NCI-H2227 (cell line): ENCODE measurements at regions not wholly inside any gene's neighbourhood (a gene's known extent, or its start where the extent isn't known, plus 50 kb on each side); places are given as distances from the start of the nearest gene placed in this dataset.
A peak's percentile ranks its signal among the peaks of the same experiment; 100 is the strongest.
"Not testable (repeated sequence)": the region's sequence is repeated elsewhere in the genome, so short reads cannot be mapped to it uniquely, and the experiment has no call there.

Source experiments
- DNase-seq: peaks from one replicate; lab custom pipeline; 2025; ENCODE audit not compliant: unreplicated experiment; lab: John Stamatoyannopoulos, UW

DNA sequence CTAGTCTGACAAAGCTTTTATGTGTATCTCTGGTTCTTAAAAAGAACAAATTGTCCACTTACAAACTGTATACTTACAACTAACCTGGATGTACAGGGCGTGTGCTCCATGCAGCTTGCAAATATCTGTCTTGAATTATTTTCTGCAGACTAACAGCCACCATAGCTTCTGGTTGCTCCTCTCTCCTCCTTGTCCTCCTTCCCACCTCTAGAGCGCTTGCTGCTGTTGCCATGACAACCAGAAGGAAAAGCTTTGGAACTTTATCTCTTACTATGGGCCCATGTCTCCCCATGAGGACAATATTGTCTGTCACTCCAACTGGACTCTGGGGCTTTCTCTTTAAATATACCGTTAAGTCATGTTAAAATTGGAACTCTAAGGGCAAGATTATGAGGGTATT lies 71.5 kb upstream of the DHX40 start:
- peak; percentile 14 for DNase-seq

DNA sequence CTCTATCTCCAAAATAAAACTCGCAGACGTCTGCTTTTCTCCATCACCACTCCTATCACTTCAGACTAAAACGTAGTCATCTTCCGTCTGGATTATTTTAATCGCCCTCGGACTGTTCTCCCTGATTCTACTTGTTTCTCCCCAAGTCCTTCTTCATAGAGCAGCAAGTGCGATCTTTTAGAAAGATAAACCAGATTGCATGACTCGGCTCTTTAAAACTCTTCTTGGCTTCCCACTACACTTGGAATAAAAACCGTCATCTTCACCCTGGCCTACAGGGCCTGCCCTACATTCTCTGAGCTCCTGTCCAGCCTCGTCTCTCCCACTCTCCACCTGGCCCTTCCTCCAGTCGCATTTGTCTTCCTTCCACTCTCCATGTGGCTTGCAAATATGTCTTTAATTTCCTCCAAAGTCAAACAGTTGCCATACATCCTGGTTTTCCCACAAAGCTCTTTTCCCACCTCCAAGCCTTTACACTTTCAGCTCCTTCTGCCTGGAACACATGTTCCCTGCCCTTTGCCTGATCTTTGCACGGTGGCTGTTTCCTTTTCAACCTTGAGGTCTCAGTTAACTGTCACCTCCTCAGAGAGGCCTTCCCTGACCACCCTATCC lies 70.5 kb upstream of the DHX40 start:
- no peak for DNase-seq

- no peak for DNase-seq
These were observed 69.2 kb upstream of the DHX40 start for GRCh38 chr17:59496178-59496577.

- DNase-seq: no peak
These were observed 66.7 kb upstream of the DHX40 start for GRCh38 chr17:59498530-59499307.

- not testable (repeated sequence) for DNase-seq
These were observed 65.2 kb upstream of the DHX40 start for GRCh38 chr17:59500086-59500655.

DNA sequence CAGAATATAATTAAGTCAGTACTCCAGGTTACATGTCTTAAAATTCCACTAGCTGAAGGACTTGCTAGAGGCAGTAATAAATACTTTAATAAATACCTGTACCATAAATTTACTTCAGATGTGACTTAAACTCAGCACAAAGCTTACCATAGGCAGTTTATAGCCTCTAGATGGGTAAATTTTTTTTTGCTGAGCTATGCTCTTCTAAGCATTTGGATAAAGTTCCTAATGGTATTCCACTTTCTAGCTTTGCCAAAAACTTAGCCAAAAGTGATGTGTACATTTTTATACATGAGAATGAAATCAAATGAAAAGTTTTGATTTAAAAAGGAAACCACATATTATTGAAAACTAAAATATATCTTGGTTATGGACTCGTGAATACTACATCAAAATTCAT lies 63.7 kb upstream of the DHX40 start:
- DNase-seq: no peak

- DNase-seq: no peak
These were observed 62.6 kb upstream of the DHX40 start for GRCh38 chr17:59502800-59503199.

DNA sequence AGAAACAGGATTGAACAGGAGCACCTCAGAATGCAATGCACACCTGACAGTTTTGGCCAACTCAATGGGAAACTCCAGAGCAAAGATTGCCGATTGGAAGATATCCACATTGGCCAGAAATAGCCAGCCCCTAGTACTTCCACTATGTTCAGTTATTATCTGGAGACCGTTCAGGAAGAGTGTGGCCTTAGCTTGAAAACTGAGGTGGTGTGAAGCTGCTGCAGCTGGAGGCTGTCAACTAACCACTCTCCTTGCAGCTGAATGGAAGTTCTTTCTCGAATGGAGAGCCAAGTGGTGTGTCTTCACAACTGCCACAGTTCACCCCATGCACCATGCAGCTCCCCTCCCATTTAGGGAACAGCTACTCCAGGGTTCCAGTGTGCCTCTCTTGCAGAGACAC lies 61.9 kb upstream of the DHX40 start:
- DNase-seq: no peak

GRCh38 chr17:59504821-59505220 lies 60.6 kb upstream of the DHX40 start:
- DNase-seq: no peak

- no peak for DNase-seq
These were observed 59.7 kb upstream of the DHX40 start for GRCh38 chr17:59505610-59506276.

GRCh38 chr17:59506894-59507726 lies 58.3 kb upstream of the DHX40 start:
- no peak for DNase-seq

DNA sequence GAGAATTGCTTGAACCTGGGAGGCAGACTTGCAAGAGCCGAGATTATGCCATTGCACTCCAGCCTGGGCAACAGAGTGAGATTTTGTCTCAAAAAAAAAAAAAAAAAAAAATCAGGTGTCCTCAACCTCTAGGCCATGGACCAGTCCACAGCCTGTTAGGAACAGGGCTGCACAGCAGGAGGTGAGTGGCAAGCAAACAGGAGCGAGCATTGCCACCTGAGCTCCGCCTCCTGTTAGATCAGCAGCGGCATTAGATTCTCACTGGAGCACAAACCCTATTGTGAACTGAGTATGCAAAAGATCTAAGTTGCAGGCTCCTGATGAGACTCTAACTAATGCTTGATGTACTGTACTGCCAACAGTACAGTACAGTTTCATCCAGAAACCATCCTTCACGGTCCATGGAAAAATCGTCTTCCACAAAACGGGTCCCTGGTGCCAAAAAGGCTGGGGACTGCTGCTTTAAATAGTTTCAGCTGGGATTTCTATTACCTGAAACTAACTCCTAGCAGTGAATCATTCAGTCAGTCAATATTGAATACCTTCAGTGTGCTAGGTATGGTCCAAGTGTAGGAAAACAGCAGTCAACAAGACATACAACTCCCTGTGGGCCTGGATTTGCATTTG lies 56.3 kb upstream of the DHX40 start:
- DNase-seq: no peak

- no peak for DNase-seq
These were observed 54.8 kb upstream of the DHX40 start for GRCh38 chr17:59510611-59511010.

- no peak for DNase-seq
These were observed 53.7 kb upstream of the DHX40 start for GRCh38 chr17:59511726-59512125.

DNA sequence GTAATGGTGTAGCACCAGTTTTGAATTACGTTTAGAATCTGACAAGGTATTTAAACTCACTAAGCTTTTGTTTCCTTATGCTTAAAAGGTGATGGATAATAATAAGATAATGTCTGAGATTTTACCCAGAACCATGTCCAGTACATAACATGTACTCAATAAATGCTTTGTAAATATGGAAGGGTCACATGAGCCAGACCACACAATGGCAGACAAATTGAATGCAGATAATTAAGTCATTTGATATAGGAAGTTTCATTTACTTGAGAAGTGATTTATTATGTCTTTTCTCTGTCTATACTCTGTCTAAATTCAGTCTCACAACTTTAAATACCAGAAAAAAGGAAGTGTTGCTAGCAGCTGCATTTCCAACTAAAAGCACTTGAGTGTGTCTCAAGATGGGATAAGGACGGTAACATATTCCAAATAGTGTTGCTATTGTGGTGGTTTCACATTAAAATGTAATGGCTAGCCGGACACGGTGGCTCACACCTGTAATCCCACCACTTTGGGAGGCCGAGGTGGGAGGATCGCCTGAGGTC lies 52.5 kb upstream of the DHX40 start:
- no peak for DNase-seq

GRCh38 chr17:59513934-59514841 lies 51.2 kb upstream of the DHX40 start:
- DNase-seq: peak; percentile 96
